ENCODE measurements at regions not wholly inside any gene's neighbourhood (a gene's known extent, or its start where the extent isn't known, plus 50 kb on each side); places are given as distances from the start of the nearest gene placed in this dataset.
"Not testable (repeated sequence)": the region's sequence is repeated elsewhere in the genome, so short reads cannot be mapped to it uniquely, and the experiment has no call there.

GRCh38 chr3:83251490-83251889 is 1490.0 kb upstream of the GBE1 start:
- no peak for DNase-seq (ENCODE audit: low read depth)

GRCh38 chr3:83250613-83251012 is 1489.2 kb upstream of the GBE1 start:
- no peak for DNase-seq (ENCODE audit: low read depth)

- DNase-seq (ENCODE audit: low read depth), result no peak
Measured at GRCh38 chr3:83248454-83248853, 1487.0 kb upstream of the GBE1 start.

GRCh38 chr3:83235180-83235814 is 1473.9 kb upstream of the GBE1 start:
- no peak for DNase-seq (ENCODE audit: low read depth)

GRCh38 chr3:83233715-83234114 is 1472.3 kb upstream of the GBE1 start:
- no peak for DNase-seq (ENCODE audit: low read depth)

- no peak for DNase-seq (ENCODE audit: low read depth)
Measured at GRCh38 chr3:83230841-83231240, 1469.4 kb upstream of the GBE1 start.

- DNase-seq (ENCODE audit: low read depth), result no peak
Measured at GRCh38 chr3:83230376-83230775, 1468.9 kb upstream of the GBE1 start.

GRCh38 chr3:83226751-83227150 is 1465.3 kb upstream of the GBE1 start:
- DNase-seq (ENCODE audit: low read depth), result no peak

GRCh38 chr3:83224101-83224868 is 1462.8 kb upstream of the GBE1 start:
- DNase-seq (ENCODE audit: low read depth), result no peak

- no peak for DNase-seq (ENCODE audit: low read depth)
Measured at GRCh38 chr3:83218383-83219200, 1457.1 kb upstream of the GBE1 start.

GRCh38 chr3:83217595-83218118 is 1456.2 kb upstream of the GBE1 start:
- DNase-seq (ENCODE audit: low read depth), result not testable (repeated sequence)

- no peak for DNase-seq (ENCODE audit: low read depth)
Measured at GRCh38 chr3:83216919-83217594, 1455.6 kb upstream of the GBE1 start.

GRCh38 chr3:83195243-83195642 is 1433.8 kb upstream of the GBE1 start:
- DNase-seq (ENCODE audit: low read depth), result no peak

GRCh38 chr3:83193526-83193925 is 1432.1 kb upstream of the GBE1 start:
- DNase-seq (ENCODE audit: low read depth), result no peak

- DNase-seq (ENCODE audit: low read depth), result no peak
Measured at GRCh38 chr3:83189634-83190033, 1428.2 kb upstream of the GBE1 start.

GRCh38 chr3:83169473-83169872 is 1408.0 kb upstream of the GBE1 start:
- DNase-seq (ENCODE audit: low read depth), result no peak

GRCh38 chr3:83150896-83151295 is 1389.5 kb upstream of the GBE1 start:
- DNase-seq (ENCODE audit: low read depth), result no peak

GRCh38 chr3:83140983-83141382 is 1379.5 kb upstream of the GBE1 start:
- no peak for DNase-seq (ENCODE audit: low read depth)

- DNase-seq (ENCODE audit: low read depth), result no peak
Measured at GRCh38 chr3:83131236-83131635, 1369.8 kb upstream of the GBE1 start.

- DNase-seq (ENCODE audit: low read depth), result no peak
Measured at GRCh38 chr3:83122774-83123350, 1361.4 kb upstream of the GBE1 start.

GRCh38 chr3:83093222-83093572 is 1331.8 kb upstream of the GBE1 start:
- DNase-seq (ENCODE audit: low read depth), result no peak
